ENCODE measurements at regions not wholly inside any gene's neighbourhood (a gene's known extent, or its start where the extent isn't known, plus 50 kb on each side); places are given as distances from the start of the nearest gene placed in this dataset.

- TF ChIP-seq CTCF (IDR thresholded peaks at IDR 0.05) (no peak), POLR2AphosphoS5 (IDR thresholded peaks at IDR 0.05) (no peak), POLR2A (IDR thresholded peaks at IDR 0.05) (no peak)
Observed at GRCh38 chr17:20735796-20736195, 156.3 kb downstream of the CDRT15L2 start.

Measured in transverse colon (tissue), 4 donors.